B cell (primary cell): ENCODE measurements at regions not wholly inside any gene's neighbourhood (a gene's known extent, or its start where the extent isn't known, plus 50 kb on each side); places are given as distances from the start of the nearest gene placed in this dataset.

Experiments
- ATAC-seq: fragments of 200-7000 bp; cut with Tn5 transposase; one replicate; pipeline ENCODE4 v1.10.0; 2021; ENCODE audit warnings: low read depth, mild to moderate bottlenecking, moderate number of reproducible peaks, moderate library complexity
- CTCF ChIA-PET: fragments of 350-600 bp; sonication (Branson Sonifier 250); formaldehyde crosslinking; loops from one replicate; lab custom pipeline; 2021; ENCODE audit warnings: antibody characterized with exemption, inconsistent platforms; lab: Charles Lee
- POLR2A ChIA-PET: fragments of 350-600 bp; sonication (Branson Sonifier 250); formaldehyde crosslinking; loops from one replicate; lab custom pipeline; 2021; ENCODE audit warnings: antibody characterized with exemption; lab: Charles Lee
- DNase-seq: peaks from one replicate; pipeline ENCODE4 v3.0.0; 2013
- H2AFZ ChIP-seq: 2 replicates; pipeline ENCODE4 v1.6.1; 2012; ENCODE audit warnings: mild to moderate bottlenecking, low read depth, low read length; ENCODE audit not compliant: insufficient read depth, poor library complexity, severe bottlenecking
- H3K27ac ChIP-seq, 2 donors: 1 replicate in 1 of 2; 2 replicates in 1 of 2; pipeline ENCODE4 v1.5.1; 2012 to 2013; ENCODE audit warnings: low read length in 2 of 2, mild to moderate bottlenecking in 2 of 2, moderate library complexity in 1 of 2
- H3K27me3 ChIP-seq, 4 experiments: fragments of 200-600 bp in 1 of 4; sonication (generic) in 1 of 4; replicated peaks in 1 of 4; 1 replicate in 2 of 4; 2 replicates in 2 of 4; pipeline versions ENCODE4 v1.6.1 to v1.7.0; 2013 to 2016; ENCODE audit warnings: low read length in 3 of 4, mild to moderate bottlenecking in 2 of 4, mixed read lengths in 1 of 4, moderate library complexity in 1 of 4; ENCODE audit not compliant: insufficient read depth in 4 of 4, control insufficient read depth in 3 of 4; ENCODE audit errors: control extremely low read depth in 1 of 4
- H3K36me3 ChIP-seq, 2 experiments: replicated peaks in 1 of 2; 1 replicate in 1 of 2; 2 replicates in 1 of 2; pipeline versions ENCODE4 v1.6.1 to v1.7.1; 2013; ENCODE audit warnings: low read length in 1 of 2; ENCODE audit not compliant: insufficient read depth in 2 of 2, control insufficient read depth in 1 of 2; ENCODE audit errors: control extremely low read depth in 1 of 2, extremely low read depth in 1 of 2
- H3K4me1 ChIP-seq, 2 donors: fragments of 200-600 bp in 1 of 2; sonication (generic) in 1 of 2; 1 replicate in 1 of 2; 2 replicates in 1 of 2; pipeline versions ENCODE4 v1.5.1 to v1.6.1; 2013 to 2017; ENCODE audit warnings: low read length in 2 of 2; ENCODE audit not compliant: control insufficient read depth in 2 of 2, insufficient read depth in 2 of 2
- H3K4me2 ChIP-seq: replicated peaks from 2 replicates; pipeline ENCODE3; 2012; ENCODE audit warnings: mild to moderate bottlenecking, low read depth, low read length; ENCODE audit not compliant: poor library complexity, severe bottlenecking
- H3K4me3 ChIP-seq, 5 experiments: fragments of 200-600 bp in 1 of 5; sonication (generic) in 1 of 5; 1 replicate in 3 of 5; 2 replicates in 2 of 5; pipeline versions ENCODE4 v1.5.1 to v1.7.0; 2011 to 2016; ENCODE audit warnings: low read length in 4 of 5, mild to moderate bottlenecking in 4 of 5, low read depth in 2 of 5, control low read depth in 1 of 5, moderate library complexity in 1 of 5; ENCODE audit not compliant: insufficient read depth in 1 of 5; ENCODE audit errors: control extremely low read depth in 1 of 5, extremely low read depth in 1 of 5
- H3K79me2 ChIP-seq: fragments of 200-600 bp; sonication (generic); one replicate; pipeline ENCODE4 v1.6.0; 2016; ENCODE audit warnings: low read length; ENCODE audit not compliant: control insufficient read depth, insufficient read depth
- H3K9ac ChIP-seq: fragments of 200-600 bp; sonication (generic); 2 replicates; pipeline ENCODE4 v1.6.1; 2017; ENCODE audit warnings: mild to moderate bottlenecking, low read length, moderate library complexity
- H3K9me3 ChIP-seq, 3 donors: one replicate each; pipeline versions ENCODE4 v1.6.1 to v1.7.1; 2013; ENCODE audit warnings: low read length in 2 of 3; ENCODE audit not compliant: control insufficient read depth in 2 of 3, insufficient read depth in 1 of 3; ENCODE audit errors: control extremely low read depth in 1 of 3
- H4K20me1 ChIP-seq: 2 replicates; pipeline ENCODE4 v1.6.0; 2012; ENCODE audit warnings: mild to moderate bottlenecking, low read length; ENCODE audit not compliant: insufficient read depth, control insufficient read depth, poor library complexity, severe bottlenecking
- H3K27ac Mint-ChIP-seq: one replicate; pipeline ENCODE4 v1.8.0; 2021; ENCODE audit warnings: mixed read lengths
- H3K27me3 Mint-ChIP-seq: one replicate; pipeline ENCODE4 v1.8.0; 2021; ENCODE audit warnings: mixed read lengths
- H3K4me1 Mint-ChIP-seq: one replicate; pipeline ENCODE4 v1.8.0; 2021; ENCODE audit warnings: mixed read lengths
- H3K4me3 Mint-ChIP-seq: one replicate; pipeline ENCODE4 v1.8.0; 2021; ENCODE audit warnings: mixed read lengths
- H3K9me3 Mint-ChIP-seq: one replicate; pipeline ENCODE4 v1.8.0; 2022; ENCODE audit warnings: mixed read lengths; ENCODE audit not compliant: insufficient read depth
- CTCF ChIP-seq: fragments of 200-600 bp; IDR thresholded peaks from one replicate; pipeline ENCODE4 v1.8.0; 2022; ENCODE audit warnings: antibody characterized with exemption, mild to moderate bottlenecking
- EZH2 ChIP-seq: IDR thresholded peaks from 2 replicates; pipeline ENCODE4 v1.6.1; 2012; ENCODE audit warnings: borderline replicate concordance, low read depth, mild to moderate bottlenecking, moderate library complexity, low read length; ENCODE audit not compliant: insufficient read depth, poor library complexity, severe bottlenecking
- WGBS: methylation state at CpG from one replicate; pipeline ENCODE4 v1.1.5; 2013; ENCODE audit warnings: missing lambda C conversion rate; ENCODE audit not compliant: insufficient coverage; 5-methylcytosine and 5-hydroxymethylcytosine counted together
- intact Hi-C: fragments of 100-400 bp; cut with micrococcal nuclease; formaldehyde crosslinking; loops from one replicate; pipeline ENCODE4 v1.10.0; 2022

- POLR2A ChIA-PET: no interaction called here
- H3K27ac Mint-ChIP-seq: no peak overlapping the region
- WGBS: no CpG with 5 or more reads among the region's 1 CpG
These were observed 856.6 kb upstream of the KLHL1 start for GRCh38 chr13:70964874-70965273.

GRCh38 chr13:70964124-70964523 lies 855.9 kb upstream of the KLHL1 start:
- H3K4me3 Mint-ChIP-seq: no peak overlapping the region
- H3K4me1 ChIP-seq: no peaks in the 10 kb centered on the region
- no peak overlapping the region for H3K27ac ChIP-seq
- ChIA-PET POLR2A (no interaction called here), CTCF (no interaction called here)
- H3K9me3 Mint-ChIP-seq: no peaks in the 10 kb centered on the region
- DNase-seq (no peak), ATAC-seq (no peak)
- no peaks in the 10 kb centered on the region for H3K36me3 ChIP-seq
- H2AFZ ChIP-seq: no peak overlapping the region
- intact Hi-C loops: no loop called here
- no peak overlapping the region for H3K4me2 ChIP-seq
- no peaks in the 10 kb centered on the region for H3K27me3 ChIP-seq
- H3K4me1 Mint-ChIP-seq: no peaks in the 10 kb centered on the region
- no peak overlapping the region for H3K27ac Mint-ChIP-seq
- 100% methylated on average over 1 of the region's 2 CpGs for WGBS
- TF ChIP-seq CTCF: no peak
- no peak for TF ChIP-seq EZH2
- H3K9me3 ChIP-seq: no peaks in the 10 kb centered on the region
- H3K27me3 Mint-ChIP-seq: no peaks in the 10 kb centered on the region
- H4K20me1 ChIP-seq: no peaks in the 10 kb centered on the region
- H3K79me2 ChIP-seq: no peaks in the 10 kb centered on the region
- no peak overlapping the region for H3K4me3 ChIP-seq
- no peak overlapping the region for H3K9ac ChIP-seq

More at GRCh38 chr13:70964874-70965273, 856.6 kb upstream of the KLHL1 start:
- Histone ChIP-seq H2AFZ (no peak overlapping the region), H3K79me2 (no peaks in the 10 kb centered on the region), H3K27me3 (no peaks in the 10 kb centered on the region), H3K4me1 (no peaks in the 10 kb centered on the region), H3K27ac (no peak overlapping the region), H3K4me3 (no peak overlapping the region), H3K9me3 (no peaks in the 10 kb centered on the region), H4K20me1 (no peaks in the 10 kb centered on the region), H3K4me2 (no peak overlapping the region), H3K36me3 (no peaks in the 10 kb centered on the region), H3K9ac (no peak overlapping the region)
- intact Hi-C loops: no loop called here
- Mint-ChIP-seq H3K4me3 (no peak overlapping the region), H3K4me1 (no peaks in the 10 kb centered on the region), H3K9me3 (no peaks in the 10 kb centered on the region), H3K27me3 (no peaks in the 10 kb centered on the region)
- ATAC-seq: no peak
- CTCF ChIA-PET: no interaction called here
- DNase-seq: no peak
- TF ChIP-seq CTCF: no peak
- TF ChIP-seq EZH2: no peak
